ENCODE measurements at regions not wholly inside any gene's neighbourhood (a gene's known extent, or its start where the extent isn't known, plus 50 kb on each side); places are given as distances from the start of the nearest gene placed in this dataset.
"Not testable (repeated sequence)": the region's sequence is repeated elsewhere in the genome, so short reads cannot be mapped to it uniquely, and the experiment has no call there.

DNA sequence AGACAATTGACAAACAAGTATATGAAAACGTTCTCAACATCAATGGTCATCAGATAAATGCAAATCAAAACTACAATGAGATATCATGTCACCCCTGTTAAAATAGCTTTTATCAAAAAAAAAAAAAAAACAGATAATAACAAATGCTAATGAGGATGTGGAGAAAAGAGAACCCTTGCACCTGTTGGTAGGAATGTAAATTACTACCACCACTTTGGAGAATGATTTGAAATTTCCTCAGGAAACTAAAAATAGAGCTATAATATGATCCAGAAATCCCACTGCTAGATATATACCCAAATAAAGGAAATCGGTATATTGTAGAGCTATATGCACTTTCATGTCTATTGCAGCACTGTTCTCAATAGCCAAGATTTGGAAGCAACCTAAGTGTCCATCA is 470.6 kb upstream of the FSTL5 start:
- DNase-seq (ENCODE audit: low spot score), result no peak

DNA sequence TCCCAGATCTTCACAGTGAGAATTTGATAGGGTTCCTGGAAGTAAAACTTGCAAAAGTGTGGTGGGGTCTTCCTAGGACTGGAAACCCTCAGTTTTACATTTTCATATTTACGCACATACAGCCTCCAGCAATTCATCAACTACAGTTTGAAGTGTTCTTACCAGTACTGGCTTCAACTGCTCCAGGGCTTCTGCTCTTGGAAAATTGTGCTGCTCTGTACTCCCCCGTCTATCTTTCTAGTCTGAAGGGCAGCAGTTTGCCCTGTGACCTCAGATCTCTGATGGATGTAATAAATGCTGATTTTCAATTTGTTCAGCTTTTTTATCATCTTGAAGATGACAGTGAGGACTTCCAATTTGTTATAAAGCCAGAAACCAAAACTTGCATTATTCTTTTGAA is 458.9 kb upstream of the FSTL5 start:
- DNase-seq (ENCODE audit: low spot score), result no peak

DNA sequence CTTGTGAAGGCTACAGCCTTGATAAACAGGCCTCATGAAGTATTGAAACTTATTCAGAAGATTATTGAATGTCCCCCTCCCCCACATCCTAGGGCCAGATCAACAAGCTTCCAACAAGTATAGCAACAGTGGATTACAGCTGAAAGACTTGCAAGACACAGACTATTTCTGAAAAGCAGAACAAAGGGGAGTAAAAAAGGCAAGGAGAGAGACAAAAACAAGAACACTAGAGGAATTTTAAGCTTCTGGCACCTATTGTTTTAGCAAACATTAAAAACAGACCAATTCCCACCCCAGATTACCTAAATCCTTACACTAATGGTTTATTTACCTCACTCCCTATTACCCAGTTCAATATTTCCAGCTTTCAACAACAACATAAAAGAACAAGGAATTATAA is 446.3 kb upstream of the FSTL5 start:
- DNase-seq (ENCODE audit: low spot score), result no peak

DNA sequence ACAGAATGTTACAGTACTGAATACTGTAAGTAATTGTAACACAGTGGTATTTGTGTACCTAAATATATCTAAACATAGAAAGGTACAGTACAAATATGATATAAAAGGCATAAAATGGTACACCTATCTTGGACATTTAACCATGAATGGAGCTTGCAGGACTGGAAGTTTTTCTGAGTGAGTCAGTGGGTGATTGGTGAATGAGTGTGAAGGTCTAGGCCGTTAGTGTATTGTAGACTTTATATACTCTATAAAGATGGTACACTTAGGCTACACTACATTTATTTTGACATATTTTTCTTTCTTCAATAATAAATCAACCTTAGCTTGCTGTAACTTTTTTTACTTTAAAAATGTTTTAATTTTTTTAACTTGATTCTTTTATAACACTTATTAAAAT is 422.5 kb upstream of the FSTL5 start:
- DNase-seq (ENCODE audit: low spot score), result no peak

DNA sequence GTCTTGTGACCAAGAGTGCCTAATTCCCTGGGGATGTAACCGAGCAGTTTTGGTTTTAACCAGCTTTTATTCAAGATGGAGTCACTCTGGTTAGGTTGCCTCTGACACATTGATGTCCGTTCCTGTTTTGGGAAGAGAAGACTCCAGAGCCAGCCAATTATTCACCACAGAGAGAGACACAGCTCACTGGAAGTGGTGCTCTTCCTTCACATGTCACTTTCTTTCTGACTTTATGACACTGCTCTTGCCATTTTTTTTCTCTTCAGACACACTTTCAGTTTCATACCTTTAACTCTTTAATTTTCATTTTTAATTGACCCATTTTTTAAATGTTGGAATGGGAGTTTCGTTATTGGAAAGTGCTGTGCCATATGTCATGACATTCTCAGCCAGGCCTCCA is 418.4 kb upstream of the FSTL5 start:
- no peak for DNase-seq (ENCODE audit: low spot score)

DNA sequence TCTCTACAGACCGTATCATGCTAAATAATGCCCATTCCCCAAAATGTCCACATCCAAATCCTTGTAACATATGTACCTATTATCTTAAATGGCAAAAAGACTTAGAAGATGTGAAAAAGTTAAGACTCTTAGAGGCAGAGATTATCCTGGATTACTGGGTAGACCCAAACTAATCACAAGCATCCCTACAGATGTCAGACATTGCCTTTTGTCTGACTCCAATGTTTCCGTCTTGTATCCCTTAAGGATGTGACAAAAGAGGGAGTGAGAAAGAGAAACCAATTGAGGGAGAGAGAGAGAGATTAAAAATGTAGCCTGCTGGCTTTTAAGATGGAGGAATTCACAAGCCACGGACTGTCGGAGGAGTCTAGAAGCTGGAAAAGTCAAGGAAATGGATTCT is 401.9 kb upstream of the FSTL5 start:
- DNase-seq (ENCODE audit: low spot score), result no peak

DNA sequence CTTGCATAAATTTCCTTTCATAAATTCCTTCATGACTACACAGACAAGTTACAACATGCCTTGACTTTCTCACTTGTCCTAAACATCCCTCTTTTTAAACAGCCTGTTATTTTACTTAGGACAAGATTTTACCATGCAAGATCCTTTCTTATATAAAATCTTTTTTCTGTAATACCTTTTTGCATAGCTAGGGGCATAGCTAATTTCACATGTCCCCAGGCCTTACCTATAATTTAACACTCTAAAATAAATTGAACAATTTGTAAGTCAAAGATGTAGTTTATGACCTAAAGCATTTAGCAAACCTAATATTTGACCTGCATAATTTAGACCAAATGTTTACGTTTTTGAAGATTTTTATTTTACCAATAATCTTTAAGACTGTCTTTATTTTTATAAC is 396.3 kb upstream of the FSTL5 start:
- no peak for DNase-seq (ENCODE audit: low spot score)

DNA sequence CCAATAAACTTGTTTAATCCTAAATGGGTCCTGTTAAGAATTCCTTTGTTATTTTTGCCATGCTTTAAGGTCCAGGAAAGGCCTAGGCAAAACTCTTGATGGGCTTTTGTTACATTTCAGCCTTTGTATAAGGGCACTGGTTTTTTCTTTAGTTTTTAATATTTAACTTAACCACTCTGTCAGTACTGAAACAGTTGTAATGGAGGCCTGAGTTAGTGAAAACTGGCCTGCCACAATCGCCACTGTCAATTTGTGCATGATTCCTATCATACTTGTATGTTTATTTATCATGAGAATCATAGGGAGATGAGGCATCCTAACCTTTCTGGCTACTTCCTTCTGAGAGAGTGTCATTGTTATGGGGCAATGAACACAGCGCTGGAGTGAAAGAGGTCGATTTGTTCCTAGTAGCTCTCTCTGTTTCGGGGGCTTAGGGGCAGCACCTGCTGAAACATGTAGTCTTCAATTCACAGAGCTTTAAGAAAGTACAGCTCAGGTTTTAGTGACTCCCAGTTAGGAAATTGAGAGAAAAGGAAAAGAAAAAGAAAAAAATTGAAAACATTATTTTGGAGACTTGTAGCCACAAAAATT is 393.8 kb upstream of the FSTL5 start:
- no peak for DNase-seq (ENCODE audit: low spot score)

DNA sequence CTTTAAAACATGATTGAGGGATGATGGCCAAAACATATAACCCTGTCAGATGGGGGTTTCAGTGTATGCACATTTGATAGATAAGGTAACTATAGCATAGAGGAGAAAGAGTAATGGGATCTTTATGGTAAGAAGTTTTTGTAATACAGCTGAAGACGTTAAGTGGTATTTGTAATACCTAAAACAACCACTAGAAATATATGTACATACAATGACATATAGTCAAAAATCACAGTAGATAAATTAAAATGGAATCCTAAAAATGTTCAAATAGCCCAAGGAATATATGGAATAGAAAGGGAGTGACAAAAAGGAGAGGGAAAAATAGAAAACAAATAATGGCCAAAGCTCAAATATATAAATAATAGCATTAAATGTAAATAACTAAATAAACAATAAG is 371.3 kb upstream of the FSTL5 start:
- no peak for DNase-seq (ENCODE audit: low spot score)

DNA sequence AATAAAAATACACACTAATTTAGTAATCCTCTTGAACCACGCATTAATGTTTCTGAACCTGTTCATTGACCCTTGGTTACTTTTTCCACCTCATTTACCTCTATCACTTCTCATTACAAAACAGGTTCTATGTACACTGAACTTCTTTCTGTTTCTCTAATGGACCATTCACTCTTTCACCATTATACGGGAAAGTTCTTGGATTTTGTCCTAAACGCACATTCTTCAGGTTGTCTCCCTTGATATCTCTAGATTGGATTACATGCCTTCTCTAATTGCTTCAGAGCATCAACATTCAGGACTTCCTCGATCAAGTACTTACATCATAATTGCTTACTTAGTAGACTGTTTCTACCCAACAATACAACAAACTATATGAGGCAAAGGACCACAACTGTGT is 359.4 kb upstream of the FSTL5 start:
- DNase-seq (ENCODE audit: low spot score), result no peak

DNA sequence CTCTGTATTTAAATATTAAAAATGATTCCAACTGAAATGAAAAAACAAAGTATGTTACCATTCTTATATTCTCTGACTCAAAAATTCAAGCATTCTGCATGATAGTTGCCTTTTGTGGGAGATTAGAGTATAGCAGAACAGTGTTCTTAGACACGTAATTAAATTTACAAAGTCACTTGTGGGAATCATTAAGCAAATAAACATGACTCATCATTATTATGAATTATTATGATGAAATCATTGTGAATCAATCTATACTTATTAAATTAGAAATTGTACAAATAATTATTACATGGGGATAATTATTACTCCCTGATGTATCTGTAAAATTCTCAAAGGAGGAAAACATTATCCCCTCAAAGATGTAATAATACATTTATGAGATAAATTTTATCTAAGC is 358.9 kb upstream of the FSTL5 start:
- DNase-seq (ENCODE audit: low spot score), result no peak

DNA sequence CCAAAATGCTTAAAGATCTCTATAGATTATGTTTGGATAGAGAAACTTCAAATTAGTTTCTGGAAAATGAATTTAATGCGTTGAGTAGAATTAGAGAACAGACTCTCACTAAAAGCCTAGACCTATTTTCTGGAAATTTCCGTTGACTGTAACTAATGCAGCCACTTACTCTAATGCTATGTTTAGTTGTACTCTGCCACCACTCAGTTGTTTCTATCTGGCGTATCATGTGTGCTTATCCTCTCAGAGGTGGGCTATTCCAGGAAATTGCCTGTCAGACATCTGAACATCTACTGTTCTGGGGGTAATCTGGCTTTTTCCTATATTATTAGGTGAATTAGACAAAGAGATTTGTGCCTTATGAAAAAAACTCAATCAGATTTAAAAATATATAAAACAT is 347.1 kb upstream of the FSTL5 start:
- no peak for DNase-seq (ENCODE audit: low spot score)

DNA sequence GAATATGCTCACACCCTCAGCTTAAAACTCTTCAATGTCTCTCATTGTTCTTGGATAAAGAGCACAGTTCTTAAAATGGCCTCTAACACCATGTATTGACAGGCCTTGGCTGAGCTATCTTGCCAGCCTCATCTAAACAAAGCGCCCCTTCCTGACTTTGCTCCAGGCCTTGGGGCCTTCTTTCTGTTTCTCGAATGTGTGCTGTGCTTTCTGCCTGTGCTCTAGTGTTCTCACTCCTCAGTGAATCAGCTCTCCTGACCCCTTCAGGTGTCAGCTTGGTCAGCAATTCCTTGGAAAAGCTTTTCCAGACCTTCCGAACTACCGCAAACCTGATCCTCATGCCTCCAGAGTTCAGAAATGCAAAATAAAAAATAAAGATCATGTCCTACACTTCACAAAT is 346.3 kb upstream of the FSTL5 start:
- DNase-seq (ENCODE audit: low spot score), result no peak

DNA sequence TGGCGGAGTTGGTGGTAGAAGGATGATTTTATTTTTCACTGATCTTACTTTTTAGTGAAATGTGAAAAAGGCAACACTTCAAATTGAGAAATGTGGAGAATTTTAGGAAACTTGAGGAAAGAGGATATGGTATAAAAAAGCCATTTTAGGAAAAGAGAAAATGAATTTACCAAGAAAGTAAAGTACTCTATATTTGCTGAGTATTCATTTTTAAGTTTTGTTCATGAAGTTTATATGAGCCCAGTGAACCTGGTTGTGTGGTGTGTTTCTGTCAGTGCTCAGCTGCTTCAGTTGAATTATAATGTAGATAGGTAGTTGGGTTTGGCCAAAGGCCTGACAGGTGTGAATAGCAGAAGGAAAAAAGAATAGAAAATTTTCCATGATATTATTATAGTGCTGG is 345.5 kb upstream of the FSTL5 start:
- DNase-seq (ENCODE audit: low spot score), result no peak

DNA sequence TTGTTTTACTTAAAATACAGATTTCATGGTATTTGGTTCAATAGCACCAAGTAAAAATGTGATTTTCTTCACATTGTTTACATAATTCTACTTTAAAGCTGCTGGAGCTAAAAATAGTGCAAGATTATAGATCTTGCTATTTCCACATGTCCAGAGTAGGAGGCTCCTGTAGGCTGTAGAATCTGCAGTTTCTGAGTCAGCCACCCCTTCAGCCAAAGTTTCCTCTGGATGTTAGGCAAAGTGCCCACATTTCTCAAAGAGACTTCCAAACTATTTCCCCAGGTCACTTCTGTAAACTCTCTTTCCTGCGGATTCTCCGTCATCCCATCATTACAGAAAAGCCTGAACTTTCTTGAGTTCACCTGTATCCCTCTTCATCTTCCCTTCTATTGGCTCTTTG is 342.5 kb upstream of the FSTL5 start:
- no peak for DNase-seq (ENCODE audit: low spot score)

DNA sequence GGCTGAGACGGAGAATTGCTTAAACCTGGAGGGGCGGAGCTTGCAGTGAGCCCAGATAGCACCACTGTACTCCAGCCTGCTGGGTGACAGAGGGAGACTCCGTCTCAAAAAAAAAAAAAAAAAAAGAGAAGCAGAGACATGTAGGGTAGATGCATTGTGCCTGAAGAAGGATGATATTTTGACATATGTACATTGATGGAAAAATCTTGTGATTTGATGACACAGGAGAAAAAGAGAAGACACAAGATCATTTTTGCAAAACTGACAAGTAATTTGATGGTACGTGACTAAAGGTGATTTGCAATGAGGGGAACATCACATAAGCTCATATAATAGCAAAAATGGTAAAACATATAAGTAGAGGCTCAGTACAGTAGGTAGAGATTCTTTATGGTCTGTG is 340.1 kb upstream of the FSTL5 start:
- DNase-seq (ENCODE audit: low spot score), result no peak

DNA sequence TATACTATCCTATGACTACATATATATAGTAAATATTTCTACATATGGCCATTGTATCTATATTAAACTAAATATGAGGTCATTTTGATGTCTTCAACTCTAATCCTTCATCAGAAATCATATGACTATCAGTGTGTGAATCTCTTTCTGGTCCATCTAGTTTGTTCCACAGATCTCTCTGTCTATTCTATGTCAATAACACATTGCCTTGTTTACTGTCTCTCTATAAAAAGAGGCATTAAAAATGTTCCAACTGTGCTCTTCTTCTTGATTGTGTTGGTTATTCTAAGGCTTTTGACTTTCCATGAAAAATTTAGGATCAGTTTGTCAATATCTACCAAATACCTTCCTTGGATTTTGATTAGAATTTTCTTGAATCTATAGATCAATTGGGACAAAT is 338.3 kb upstream of the FSTL5 start:
- DNase-seq (ENCODE audit: low spot score), result no peak

DNA sequence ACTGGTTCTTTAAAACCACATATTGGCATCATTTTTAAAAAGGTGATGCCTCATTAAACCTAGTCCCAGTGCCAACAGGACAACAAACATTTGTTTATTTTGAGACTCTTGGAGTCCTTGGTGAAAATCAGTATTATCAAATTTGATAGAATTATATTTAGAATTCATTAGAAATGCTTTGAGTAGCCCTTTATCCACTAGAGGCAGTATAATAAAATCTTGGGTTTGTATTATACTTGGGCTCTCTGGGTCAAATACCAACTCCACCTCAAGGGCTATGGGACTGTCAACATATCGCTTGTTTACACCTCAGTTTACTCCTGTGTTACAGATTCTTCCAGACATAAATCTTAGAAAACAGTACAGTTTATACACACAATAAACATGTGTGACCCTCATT is 335.7 kb upstream of the FSTL5 start:
- peak; percentile 5 for DNase-seq (ENCODE audit: low spot score)

DNA sequence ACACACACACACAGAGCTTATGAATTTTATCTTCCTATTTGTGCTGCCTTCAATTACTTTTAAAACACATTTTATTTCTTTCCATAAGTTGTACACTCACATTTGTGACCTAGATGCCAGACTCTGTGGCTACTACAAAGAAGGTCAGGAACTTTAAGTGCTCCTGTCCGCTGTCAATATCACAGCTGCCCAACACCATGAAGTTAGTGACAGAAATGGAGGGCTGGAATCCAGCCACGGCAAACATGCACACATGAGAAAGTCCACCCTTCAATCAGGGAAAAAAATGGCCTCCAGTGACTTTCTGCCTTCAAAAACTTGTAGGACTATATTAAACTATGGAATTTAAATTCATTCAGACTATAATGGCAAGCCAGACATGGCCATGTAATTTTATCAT is 334.4 kb upstream of the FSTL5 start:
- no peak for DNase-seq (ENCODE audit: low spot score)

DNA sequence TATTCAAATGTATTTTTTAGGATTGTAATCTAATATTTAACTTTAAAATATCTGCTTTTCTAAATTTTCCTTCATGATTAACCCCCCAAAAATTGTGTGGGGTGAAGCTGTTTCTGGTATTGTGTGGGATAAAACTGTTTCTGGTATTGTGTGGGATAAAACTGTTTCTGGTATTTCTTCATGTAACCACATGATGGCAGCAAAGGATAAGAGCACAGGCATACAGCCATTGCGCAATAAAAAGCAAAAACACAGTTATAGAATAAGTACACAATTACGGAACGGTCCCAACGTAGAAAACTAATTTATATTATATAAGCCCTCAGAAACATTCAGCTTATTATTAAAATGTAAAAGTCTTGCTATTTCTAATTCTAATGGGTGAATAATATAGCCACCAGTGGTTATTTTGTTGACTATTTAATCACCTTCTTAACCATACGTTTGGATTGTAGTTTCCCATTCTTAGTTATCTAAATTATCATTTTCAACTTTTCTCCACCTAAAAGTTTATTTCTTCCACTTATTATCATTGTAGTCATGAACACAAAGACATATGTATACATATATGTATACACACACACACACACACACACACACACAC is 333.9 kb upstream of the FSTL5 start:
- DNase-seq (ENCODE audit: low spot score), result peak; percentile 52

DNA sequence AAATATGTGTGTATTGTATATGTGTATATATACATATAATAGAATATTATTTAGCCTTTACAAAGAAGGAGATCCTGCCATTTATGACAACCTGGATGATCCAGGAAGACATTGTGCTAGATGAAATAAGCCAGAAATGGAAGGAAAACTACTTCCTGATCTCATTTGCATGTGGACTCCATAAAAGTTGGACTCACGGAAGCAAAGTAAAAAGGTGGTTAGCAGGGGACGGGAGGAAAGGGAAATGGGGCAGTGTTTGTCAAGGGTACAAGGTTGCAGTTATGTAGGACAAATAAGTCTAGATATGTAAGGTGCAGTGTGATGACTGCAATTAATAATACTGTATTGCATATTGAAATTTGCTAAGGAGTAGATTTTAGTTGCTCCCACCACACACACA is 331.1 kb upstream of the FSTL5 start:
- DNase-seq (ENCODE audit: low spot score), result no peak

DNA sequence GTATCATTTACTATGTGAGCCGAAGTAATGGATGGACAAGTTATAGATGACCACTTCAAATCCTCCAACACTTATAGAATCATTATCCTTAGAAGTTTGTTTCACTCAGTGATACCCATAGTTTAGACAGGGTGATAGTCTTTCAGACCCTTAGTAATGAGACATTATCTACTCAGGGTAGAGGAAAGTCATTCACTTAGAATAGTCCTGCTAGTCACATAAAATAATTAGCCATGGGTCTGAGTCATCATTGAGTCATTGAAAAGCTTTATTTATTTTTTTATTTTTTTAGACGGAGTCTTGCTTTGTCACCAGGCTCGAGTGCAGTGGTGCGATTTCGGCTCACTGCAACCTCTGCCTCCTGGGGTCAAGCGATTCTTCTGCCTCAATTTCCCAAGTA is 321.7 kb upstream of the FSTL5 start:
- DNase-seq (ENCODE audit: low spot score), result peak; percentile 75

DNA sequence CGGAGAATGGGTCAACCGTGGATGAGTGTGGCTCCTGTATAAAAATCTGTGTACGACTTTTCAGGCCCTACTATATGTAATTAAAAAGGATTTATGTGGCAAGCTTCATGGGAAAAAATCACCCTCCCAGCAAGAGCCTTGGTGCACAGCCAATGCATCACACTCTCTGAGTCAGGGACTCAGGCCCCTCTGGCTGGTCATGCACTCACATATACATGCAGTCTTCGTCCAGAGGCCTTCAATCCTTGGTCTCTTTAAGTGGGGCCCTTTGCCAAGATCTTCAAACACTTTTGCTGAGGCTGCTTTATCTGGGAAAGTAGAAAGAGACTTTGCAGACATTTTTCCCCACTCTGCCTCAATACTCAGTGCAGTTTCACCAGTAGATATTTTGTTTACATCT is 311.4 kb upstream of the FSTL5 start:
- no peak for DNase-seq (ENCODE audit: low spot score)

DNA sequence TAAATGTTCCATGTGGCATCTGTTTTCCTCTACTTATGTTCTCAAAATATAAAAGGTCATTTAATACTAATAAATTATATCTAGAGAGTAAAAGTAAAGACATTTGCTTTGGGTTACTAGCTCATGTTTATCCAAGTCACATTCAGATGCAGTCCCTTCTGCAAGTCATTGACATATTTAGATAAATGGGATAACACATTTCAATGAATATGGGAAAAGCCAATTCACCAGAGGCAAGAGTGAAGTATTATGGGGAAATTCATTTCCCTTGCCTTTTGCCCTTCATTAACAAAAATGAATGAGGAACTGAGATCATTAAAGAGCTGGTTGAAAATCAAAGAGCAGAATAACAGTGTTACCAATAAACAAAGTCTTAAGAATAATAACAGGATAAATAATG is 306.2 kb upstream of the FSTL5 start:
- DNase-seq (ENCODE audit: low spot score), result no peak

DNA sequence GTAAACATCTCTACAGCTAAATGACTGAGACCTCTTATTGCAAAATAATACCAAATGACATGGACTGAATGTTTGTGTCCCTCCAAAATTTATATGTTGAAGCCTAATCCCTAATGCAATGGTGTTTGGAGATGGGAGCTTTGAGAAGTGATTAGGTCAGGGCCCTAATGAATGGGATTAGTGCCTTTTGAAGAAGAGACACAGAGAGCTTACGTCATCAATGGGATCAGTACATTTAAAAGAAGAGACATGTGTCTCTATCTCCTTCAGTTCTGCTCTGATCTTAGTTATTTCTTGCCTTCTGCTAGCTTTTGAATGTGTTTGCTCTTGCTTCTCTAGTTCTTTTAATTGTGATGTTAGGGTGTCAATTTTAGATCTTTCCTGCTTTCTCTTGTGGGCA is 301.6 kb upstream of the FSTL5 start:
- not testable (repeated sequence) for DNase-seq (ENCODE audit: low spot score)

Measured in kidney tubule cell (primary cell).